ENCODE measurements at regions not wholly inside any gene's neighbourhood (a gene's known extent, or its start where the extent isn't known, plus 50 kb on each side); places are given as distances from the start of the nearest gene placed in this dataset.
"Not testable (repeated sequence)": the region's sequence is repeated elsewhere in the genome, so short reads cannot be mapped to it uniquely, and the experiment has no call there.

DNA sequence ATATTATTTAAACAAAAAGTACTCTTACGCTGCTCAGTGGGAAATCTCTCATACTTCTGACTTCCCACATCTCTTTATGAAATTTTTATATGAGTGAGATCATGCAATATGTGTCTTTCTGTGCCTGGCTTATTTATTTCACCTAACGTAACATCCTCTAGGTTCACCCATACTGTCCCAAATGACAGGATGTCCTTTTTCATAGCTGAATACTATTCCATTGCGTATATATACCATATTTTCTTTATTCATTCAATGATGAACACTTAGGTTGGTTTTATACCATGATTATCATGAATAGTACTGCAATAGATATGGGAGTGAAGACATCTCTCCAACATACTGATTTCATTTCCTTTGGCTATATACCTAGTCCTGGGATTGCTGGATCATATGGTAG, 57.8 kb upstream of the TPP2 start:
- no peak for DNase-seq

DNA sequence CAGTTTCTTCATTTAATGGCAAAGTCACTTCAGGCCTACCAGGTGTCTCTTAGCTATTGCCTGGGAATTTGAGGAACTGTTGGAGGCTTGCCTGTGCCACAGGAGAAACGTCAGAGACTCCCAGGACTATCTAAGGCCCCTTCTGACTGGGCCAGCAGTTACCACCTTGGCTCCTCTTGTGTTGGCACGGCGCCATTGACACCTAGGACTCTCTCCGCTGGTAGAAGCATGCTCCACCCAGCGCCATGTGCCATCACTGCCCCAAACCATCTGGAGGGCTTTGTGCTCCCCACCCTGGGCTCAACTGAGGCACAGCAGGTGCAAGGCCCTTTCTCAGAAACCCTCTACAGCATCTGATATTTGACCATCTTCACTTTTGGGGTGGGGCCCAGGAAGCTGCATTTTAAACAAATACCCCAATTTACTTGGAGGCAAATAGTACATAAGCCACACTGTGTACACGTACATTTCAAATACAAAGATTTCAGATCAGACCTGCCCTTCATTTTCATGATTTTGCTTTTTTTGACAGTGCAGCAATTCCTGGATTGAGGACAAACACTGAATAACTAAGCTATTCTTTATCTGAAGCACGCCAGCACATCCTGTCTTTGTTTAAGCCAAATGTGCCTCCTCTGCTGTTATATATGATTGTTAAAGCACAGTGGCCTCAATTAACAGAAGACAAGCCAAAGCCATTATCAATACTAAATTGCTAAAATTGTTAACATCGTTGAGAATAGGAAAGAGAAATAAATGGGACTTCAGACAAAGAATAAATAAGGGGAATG, 59.9 kb upstream of the TPP2 start:
- no peak for DNase-seq

DNA sequence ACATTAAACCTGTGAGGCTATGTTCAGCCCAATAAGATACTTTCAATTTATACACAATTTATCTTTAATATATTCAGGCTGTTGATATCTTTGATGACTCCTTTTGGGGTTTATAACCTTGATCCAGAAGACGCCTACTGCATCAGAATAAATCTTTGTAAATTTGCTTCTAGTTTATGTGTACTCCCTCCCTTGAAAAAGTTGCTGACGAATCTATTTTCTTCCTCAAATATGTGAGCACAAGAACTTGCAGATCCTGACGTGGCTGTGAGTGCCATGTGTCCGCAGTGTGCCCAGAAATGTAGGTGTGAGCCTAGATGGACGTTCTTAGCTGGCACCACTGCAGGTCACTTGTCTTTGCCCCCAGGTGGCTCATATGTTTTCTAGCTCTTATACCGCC, 60.6 kb upstream of the TPP2 start:
- no peak for DNase-seq

DNA sequence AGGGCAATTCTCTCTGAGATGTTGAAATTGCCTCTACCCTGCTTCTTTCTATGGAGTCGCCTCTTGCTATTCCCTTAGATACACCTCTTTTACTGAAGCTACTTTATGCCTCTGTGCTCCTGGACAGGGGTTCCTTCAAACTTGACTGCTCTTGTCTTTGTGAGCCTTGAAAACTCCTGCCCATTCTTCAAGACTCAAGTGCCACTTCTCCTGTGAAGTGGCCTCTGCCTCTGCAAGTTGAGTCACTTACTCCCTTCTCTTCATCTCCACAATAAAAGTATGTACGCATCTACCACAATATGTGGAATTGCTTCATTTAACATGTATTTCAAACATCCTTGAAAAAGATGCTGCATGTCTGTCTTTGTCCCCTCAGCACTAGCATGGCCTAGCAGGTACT, 66.0 kb upstream of the TPP2 start:
- no peak for DNase-seq

DNA sequence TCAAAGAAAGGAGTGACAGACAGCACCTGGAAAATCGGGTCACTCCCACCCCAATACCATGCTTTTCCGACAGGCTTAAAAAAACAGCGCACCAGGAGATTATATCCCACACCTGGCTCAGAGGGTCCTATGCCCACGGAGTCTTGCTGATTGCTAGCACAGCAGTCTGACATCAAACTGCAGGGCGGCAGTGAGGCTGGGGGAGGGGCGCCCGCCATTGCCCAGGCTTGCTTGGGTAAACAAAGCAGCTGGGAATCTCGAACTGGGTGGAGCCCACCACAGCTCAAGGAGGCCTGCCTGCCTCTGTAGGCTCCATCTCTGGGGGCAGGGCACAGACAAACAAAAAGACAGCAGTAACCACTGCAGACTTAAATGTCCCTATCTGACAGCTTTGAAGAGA, 74.5 kb upstream of the TPP2 start:
- not testable (repeated sequence) for DNase-seq

DNA sequence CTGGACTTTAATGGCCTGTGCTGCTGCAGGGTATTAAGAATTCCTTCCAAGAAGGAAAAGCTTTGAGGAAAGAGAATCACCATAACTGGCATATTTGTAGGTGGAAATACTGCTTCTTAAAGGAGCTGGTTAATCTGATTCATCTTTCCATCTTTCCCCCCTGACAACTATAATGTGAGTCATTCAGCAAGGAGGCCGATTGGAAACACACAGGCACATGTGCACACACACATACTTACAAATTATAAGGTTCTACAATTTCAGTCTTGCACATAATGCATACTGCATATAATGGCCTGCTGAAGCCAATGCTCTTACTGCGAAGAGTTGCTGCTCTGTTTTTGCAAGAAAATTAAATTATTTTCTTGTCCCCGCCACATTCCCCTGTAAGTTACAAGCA, 78.8 kb upstream of the TPP2 start:
- no peak for DNase-seq

DNA sequence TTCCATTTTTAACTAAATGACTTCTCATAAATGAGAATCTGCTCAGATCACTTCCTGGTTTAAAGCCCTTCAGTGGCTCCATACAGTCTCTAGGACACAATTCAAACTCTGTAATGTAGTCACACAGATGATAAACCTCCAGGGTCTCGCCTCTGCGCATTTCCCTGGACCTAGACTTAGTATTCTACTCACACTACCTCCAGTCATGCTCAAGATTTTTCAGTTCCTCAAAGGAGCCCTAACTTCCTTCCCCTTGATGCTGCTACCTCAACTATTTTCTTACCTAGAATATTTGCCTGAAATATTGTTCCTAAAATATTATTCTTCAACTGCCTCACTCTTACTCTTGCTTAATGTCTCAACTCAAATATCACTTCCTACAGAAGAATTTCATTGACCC, 86.7 kb upstream of the TPP2 start:
- no peak for DNase-seq

DNA sequence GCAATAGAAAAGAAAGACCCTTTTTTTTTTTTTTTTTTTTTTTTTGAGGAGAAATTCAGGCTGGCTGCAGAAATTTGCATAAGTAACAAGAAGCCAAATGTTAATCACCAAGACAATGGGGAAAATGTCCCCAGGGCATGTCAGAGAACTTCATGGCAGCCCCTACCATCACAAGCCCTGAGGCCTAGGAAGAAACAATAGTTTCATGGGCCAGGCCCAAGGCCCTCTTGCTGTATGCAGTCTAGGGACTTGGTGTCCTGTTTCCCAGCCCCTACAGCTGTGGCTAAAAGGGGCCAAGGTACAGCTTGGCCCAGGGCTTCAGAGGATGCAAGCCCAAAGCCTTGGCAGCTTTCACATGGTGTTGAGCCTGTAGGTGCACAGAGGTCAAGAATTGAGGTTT, 88.4 kb upstream of the TPP2 start:
- no peak for DNase-seq

DNA sequence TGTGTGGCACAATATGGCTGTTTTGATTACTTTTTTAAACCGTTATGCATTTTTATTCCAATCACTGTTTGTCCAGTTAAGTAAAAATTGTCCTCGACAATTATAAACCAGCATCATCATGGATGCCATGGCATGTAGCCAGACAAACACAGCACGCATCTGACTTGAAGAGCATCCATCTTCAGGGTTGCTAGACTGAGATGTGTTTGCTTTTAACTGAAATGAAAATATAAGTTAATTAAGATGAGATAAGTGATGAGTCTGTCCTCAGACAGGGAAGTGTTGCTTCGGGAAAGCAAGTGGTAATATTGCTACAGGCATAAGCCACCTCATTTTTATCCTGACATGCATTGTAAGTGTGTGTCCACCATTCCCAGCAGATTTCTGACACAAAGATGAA, 92.8 kb upstream of the TPP2 start:
- no peak for DNase-seq

DNA sequence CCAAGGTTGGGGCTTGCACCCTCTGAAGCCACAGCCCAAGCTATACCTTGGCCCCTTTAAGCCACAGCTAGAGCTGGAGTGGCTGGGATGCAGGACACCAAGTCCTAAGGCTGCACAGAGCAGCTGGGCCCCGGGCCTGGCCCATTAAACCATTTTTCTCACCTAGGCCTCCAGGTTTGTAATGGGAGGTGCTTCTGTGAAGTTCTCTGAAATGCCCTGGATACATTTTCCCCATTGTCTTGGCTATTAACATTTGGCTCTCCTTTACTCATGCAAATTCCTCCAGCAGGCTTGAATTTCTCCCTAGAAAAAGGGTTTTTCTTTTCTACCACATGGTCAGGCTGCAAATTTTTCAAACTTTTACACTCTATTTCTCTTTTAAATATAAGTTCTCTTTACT, 93.8 kb upstream of the FGF14 start:
- no peak for DNase-seq

DNA sequence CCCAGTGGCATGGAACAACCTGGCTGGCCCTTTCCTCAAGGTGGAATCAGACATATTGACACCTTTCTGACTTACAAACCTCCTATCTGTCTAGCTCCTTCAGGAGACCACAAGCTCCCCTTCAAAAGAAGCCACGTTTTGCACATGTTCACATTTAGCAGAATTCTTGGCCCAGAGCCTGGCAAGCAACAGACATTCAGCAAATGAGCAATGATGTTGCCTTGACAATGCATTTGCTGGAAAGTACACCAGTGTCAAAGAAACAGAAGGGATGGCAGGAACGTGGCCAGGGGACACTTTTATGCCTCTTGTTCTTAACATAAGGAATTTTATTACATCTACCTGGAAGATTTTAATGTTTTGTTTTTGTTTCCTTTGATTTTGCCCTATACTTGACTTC, 85.5 kb upstream of the FGF14 start:
- no peak for DNase-seq

DNA sequence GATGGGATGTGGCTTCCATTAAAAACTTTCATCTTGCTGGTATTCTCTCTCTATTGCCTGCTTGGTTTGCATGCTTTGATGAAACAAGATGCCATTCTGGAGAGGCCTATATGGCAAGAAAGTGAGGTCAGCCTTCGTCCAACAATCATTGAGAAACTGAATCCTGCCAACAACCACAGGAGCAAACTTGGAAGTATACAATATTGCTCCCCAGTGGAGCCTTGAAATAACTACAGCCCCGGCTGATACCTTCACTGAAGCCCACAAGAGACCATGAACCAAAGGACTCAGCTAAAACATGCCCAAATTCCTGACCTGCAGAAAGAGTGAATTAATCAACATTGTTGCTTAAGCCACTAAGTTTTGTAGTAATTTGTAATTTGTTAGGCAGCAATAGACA, 82.5 kb upstream of the FGF14 start:
- DNase-seq: peak in 1 of 5 experiments; percentile 17

DNA sequence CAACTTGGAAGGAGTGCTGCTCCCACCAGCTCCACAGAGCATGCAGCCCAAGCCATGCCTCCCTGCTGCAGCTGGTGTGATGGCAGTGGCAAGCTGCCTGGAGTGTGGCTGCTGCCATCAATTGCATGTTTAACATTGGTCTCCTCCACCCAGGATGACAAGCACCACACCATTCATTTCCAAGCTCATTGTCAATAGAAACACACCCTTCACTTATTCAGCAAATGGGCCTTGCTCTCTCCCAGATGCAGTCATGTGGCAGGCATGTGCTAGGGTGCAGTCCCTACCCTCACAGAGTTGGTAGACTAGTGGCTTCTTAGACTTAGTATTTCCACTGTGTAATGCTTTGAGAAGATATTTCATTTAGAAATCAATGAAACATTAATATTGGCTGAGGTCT, 70.8 kb upstream of the FGF14 start:
- DNase-seq: no peak

DNA sequence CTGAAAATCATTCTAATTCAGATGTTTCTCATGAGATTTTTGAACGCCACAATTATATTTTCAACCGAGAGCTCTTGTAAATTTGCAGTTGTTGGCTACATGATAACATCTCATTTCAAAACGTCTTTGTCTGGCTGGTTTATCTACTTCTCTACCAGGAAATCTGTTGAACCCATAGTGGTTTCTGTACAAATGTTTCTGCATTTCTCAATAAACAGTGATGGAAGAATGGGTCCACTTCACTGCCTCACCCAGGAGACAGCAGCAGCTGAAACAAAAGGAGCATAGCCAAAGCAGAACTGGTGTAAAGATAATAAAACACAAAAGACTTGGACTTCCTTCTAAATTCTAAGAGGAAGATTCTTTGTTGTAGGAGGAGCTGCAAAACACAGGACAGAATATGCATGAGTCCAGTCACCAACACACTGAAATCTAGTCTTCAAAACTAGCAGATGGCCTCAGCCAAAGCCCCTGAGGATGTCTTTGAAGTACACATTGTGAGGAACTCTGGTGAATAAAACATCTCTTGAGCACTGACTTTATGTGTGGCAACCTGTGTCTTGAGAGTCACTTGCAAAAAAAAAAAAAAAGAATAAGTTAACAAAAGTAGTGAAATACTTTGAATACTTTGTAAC, 68.6 kb upstream of the FGF14 start:
- DNase-seq: peak in 1 of 5 experiments; percentile 73

DNA sequence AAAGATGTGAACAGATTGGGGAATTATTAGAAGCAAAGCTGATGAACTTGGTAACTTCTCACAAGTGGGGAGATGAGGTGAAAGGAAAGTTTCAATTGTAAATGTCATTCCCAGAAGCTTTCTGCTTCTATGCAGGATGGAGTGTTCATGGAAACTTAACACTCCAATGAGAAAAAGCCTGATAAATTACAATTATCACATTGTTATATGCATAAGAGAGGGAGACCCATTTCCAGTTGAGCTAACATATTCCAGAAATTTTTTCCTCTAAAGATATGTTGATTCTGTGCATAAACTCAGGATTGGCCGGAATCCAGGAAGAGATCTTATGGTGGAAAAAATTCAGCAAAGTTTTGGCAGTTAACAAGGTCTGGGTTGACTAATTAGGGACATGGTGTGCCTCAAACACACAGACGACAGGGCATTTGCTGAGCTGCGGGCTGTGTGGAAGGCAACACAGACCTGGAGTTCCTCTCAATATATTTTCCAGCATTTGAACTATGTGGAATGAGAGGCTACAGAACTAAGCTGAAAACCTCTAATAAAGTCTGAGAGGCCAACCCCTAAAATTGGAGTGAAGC, 64.9 kb upstream of the FGF14 start:
- DNase-seq: no peak

DNA sequence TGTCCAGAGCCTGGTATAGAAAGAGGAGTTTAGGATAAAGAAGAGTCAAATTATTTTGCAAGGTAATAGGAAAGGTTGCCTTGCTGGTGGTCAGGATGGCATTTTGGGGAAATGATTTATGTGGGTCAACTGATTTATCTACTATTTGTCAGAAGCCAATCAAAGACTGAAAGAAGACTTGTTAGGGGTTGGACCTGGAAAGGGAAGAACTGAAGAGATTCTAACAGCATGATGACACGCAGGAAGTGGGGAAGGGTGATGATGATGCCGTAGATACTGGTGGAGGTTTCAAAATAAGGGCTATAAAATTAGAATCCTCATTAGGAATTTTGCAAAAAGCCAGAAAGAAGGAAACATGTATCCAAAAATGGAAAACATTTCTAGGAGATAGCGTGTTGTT, 60.7 kb upstream of the FGF14 start:
- peak in 1 of 5 experiments; percentile 26 for DNase-seq

DNA sequence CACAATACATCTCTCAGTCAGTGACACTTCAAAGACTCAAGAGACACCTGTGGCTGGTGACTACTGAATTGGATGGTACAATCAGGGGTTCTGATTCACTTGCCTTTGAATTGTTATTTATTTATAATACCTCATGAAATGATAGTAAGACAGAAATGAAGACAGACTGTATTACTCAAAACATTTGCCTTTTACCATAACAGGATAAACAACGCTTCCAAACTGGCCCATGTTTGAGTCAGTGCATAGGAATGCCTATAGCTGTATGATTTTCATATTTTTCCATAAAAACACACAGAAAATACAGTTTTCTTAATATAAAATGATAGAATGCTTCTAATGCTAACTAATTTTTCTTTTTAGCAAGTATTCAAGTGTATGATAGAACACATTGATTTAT, 59.5 kb upstream of the FGF14 start:
- DNase-seq: no peak

DNA sequence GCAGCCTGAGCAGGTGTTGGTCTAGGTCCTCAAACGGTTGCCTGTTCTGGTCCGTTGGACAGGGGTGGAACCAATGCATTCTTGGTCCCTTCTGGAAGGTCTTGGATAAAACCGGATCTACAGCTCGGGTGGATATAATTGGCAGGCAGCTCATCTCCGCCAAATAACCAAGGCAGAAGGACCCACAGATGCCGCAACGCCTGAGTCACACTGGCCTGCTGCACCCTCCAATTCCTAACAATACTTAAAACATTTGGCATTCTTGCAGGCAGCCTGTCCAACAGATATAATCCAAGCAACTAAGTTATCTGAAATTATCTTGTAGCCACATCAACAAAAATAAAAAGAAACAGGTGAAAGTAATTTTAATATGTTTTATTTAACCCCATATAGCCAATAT, 59.0 kb upstream of the FGF14 start:
- no peak for DNase-seq

DNA sequence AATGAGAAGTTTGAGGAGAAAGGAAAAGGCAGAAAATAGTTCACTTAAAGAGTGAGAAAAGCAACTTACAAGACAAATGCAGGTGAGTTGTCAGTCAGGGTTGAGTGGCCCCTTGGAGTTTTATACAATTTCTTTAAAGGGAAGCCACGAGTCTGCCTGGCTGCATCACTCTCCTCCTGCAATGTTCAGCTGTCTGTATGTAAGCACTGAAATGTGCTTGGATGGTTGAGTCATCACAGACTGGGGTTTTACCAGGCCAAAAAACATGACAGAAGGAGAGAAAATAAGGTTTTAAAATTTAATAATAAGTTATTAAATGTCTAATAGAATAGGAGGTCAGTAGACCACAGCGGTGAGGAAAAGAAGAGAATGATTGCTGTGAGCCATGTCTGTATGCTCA, 51.0 kb upstream of the FGF14 start:
- DNase-seq: no peak
